IPS-15b (cell line): ENCODE measurements at regions not wholly inside any gene's neighbourhood (a gene's known extent, or its start where the extent isn't known, plus 50 kb on each side); places are given as distances from the start of the nearest gene placed in this dataset.

ENCODE experiments used
- H3K27me3 ChIP-seq: one replicate; pipeline ENCODE4 v1.6.1; 2013; ENCODE audit warnings: low read length; ENCODE audit not compliant: control insufficient read depth, insufficient read depth
- H3K36me3 ChIP-seq: one replicate; pipeline ENCODE4 v1.6.1; 2013; ENCODE audit warnings: low read length; ENCODE audit not compliant: control insufficient read depth, insufficient read depth
- H3K4me1 ChIP-seq: one replicate; pipeline ENCODE4 v1.6.1; 2013; ENCODE audit warnings: mild to moderate bottlenecking, low read length; ENCODE audit not compliant: control insufficient read depth, insufficient read depth
- H3K4me3 ChIP-seq: one replicate; pipeline ENCODE4 v1.5.1; 2013; ENCODE audit warnings: low read depth, low read length
- H3K9ac ChIP-seq: one replicate; pipeline ENCODE4 v1.6.1; 2013; ENCODE audit warnings: low read depth, mild to moderate bottlenecking, low read length
- H3K9me3 ChIP-seq: one replicate; pipeline ENCODE4 v1.6.1; 2013; ENCODE audit warnings: mild to moderate bottlenecking, low read length; ENCODE audit not compliant: control insufficient read depth, insufficient read depth

DNA sequence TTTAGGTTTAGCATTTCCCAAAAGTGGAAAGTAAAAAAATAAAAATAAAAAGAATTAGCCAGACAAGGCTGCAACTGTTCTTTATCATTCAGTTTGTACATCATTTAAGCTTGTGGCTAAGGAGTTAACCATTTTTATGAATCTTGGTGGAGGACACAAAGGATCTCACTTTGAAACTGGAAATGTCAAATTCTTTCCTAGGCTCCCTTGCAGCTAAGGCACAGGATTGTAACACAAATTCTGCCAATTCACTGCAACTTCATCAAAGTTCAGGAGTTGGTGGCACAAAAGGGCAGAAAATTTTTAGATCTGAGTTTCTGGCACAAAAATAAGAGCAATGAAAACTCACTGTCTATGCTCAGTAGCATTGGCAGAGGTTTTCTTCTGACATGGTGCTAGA lies 211.2 kb upstream of the SYT10 start:
- Histone ChIP-seq H3K4me3 (no peak overlapping the region), H3K4me1 (no peaks in the 10 kb centered on the region), H3K9me3 (peaks cover 20% of the 10 kb centered on the region), H3K27me3 (no peaks in the 10 kb centered on the region), H3K36me3 (no peaks in the 10 kb centered on the region), H3K9ac (no peak overlapping the region)

DNA sequence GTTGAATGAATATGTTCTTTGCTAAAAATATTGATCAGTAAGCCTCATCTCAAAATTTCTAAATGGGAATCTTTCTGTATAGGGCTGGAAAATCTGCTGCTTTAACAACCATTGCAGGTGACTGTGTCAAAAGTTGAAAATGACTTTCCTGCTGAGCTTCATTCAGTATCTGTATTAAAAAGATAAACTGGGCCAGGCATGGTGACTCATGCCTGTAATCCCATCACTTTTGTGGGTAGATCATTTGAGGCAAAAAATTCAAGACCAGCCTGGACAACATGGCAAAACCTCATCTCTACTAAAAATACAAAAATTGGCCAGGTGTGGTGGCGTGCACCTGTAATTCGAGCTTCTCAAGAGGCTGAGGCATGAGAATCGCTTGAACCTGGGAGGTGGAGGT lies 213.7 kb upstream of the SYT10 start:
- no peaks in the 10 kb centered on the region for H3K36me3 ChIP-seq
- peaks cover 18% of the 10 kb centered on the region for H3K9me3 ChIP-seq
- H3K4me1 ChIP-seq, result no peaks in the 10 kb centered on the region
- no peak overlapping the region for H3K9ac ChIP-seq
- H3K4me3 ChIP-seq, result no peak overlapping the region
- H3K27me3 ChIP-seq, result no peaks in the 10 kb centered on the region

DNA sequence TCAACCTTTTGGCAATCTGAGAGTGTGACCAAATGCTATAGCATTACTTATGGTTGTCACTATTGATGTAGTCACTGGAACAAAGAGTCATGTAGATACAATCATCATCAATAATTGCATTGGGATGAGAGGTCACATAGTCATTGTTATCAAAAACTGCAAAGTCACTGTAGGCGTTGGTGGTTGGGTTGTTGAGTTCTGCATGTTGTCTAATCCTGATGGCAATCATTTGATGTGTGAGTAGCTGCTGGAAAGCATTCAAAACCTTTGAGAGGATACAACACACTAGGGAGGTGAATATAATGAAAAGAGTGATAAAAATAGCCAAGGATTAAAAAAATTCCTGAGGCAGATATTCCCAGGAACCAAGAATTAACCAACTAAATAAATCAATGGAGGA lies 214.7 kb upstream of the SYT10 start:
- Histone ChIP-seq H3K9ac (no peak overlapping the region), H3K4me1 (no peaks in the 10 kb centered on the region), H3K36me3 (no peaks in the 10 kb centered on the region), H3K4me3 (no peak overlapping the region), H3K27me3 (no peaks in the 10 kb centered on the region), H3K9me3 (peaks cover 17% of the 10 kb centered on the region)

DNA sequence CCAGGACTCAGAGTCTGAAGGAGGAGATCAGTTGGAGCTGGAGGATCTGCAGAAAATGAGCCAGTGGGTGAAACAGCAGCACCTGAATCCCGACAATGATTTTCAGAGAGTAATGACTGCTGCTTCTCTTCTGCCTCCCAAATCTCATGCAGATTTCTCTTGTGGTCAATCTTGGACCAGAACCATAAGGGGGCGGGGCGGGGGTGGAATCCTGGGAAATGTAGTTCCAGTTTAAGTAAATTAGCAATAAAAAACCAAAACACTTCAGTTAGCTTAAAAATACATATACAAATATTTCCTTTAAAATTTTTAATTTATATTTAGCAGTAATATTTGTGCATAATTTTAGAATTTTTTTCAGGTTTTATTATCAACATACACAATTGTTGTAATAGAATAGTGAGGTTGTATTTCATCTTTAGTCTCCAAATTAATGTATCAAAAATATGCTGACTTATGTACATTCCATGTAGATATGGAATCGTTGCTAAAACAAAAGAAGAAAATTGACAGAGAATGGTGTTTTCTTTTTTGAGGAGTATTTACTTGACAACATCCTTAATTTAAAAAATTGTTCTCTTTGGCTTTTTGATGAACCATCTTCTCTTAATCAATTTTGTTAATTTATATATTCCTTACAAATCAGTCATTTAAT lies 223.5 kb upstream of the SYT10 start:
- no peak overlapping the region for H3K9ac ChIP-seq
- no peaks in the 10 kb centered on the region for H3K4me1 ChIP-seq
- H3K4me3 ChIP-seq, result no peak overlapping the region
- no peaks in the 10 kb centered on the region for H3K36me3 ChIP-seq
- no peaks in the 10 kb centered on the region for H3K9me3 ChIP-seq
- no peaks in the 10 kb centered on the region for H3K27me3 ChIP-seq

DNA sequence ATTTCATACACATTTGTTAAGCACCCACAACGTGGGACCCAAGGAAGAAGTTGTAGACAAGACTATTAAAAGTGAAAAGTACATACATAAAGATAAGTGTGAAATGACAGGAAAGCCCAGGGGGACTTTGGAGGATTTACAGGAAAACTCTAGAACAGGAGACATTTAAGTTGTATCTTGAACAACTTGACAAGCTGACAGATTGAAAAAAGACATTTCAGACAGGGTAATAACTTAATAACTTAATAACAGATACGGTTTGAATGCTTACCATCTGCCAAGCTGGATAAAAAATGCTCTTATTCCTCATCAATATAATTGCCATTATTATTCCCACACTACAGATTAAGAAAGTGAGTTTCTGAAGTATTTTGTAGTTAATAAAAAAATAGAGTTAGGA lies 229.7 kb upstream of the SYT10 start:
- H3K27me3 ChIP-seq, result no peaks in the 10 kb centered on the region
- H3K36me3 ChIP-seq, result no peaks in the 10 kb centered on the region
- peaks cover 16% of the 10 kb centered on the region for H3K4me1 ChIP-seq
- no peak overlapping the region for H3K4me3 ChIP-seq
- no peaks in the 10 kb centered on the region for H3K9me3 ChIP-seq
- H3K9ac ChIP-seq, result no peak overlapping the region

GRCh38 chr12:33670284-33670683 lies 230.7 kb upstream of the SYT10 start:
- no peaks in the 10 kb centered on the region for H3K9me3 ChIP-seq
- no peak overlapping the region for H3K9ac ChIP-seq
- no peaks in the 10 kb centered on the region for H3K27me3 ChIP-seq
- no peak overlapping the region for H3K4me3 ChIP-seq
- no peaks in the 10 kb centered on the region for H3K36me3 ChIP-seq
- peaks cover 16% of the 10 kb centered on the region for H3K4me1 ChIP-seq

GRCh38 chr12:33671676-33672075 lies 232.1 kb upstream of the SYT10 start:
- Histone ChIP-seq H3K27me3 (no peaks in the 10 kb centered on the region), H3K9me3 (no peaks in the 10 kb centered on the region), H3K4me3 (no peak overlapping the region), H3K4me1 (peaks cover 16% of the 10 kb centered on the region), H3K9ac (no peak overlapping the region), H3K36me3 (no peaks in the 10 kb centered on the region)

- no peaks in the 10 kb centered on the region for H3K27me3 ChIP-seq
- H3K9ac ChIP-seq, result no peak overlapping the region
- H3K9me3 ChIP-seq, result no peaks in the 10 kb centered on the region
- H3K36me3 ChIP-seq, result no peaks in the 10 kb centered on the region
- H3K4me3 ChIP-seq, result no peak overlapping the region
- peaks cover 16% of the 10 kb centered on the region for H3K4me1 ChIP-seq
These were observed 233.4 kb upstream of the SYT10 start for GRCh38 chr12:33672836-33673577.

DNA sequence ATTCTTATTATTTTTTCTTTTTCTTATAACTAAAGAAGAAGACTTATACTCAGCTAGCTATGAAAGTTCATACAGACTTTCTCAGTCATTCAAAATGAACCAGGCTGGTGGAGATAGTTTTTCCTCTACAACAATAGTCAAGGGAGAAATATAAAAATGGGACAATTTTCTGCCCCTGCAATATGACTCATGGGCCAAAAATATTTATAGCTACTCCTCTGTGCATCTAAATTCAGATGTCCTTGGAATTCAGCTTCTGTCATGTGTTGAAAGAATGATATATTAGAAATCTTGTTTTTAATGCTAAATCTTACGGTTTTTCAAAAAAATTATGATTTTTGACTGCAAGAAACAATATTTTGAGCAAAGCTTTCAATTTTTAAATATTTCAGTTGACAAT lies 237.2 kb upstream of the SYT10 start:
- H3K9ac ChIP-seq, result no peak overlapping the region
- H3K4me1 ChIP-seq, result peaks cover under 1% of the 10 kb centered on the region
- H3K4me3 ChIP-seq, result no peak overlapping the region
- no peaks in the 10 kb centered on the region for H3K9me3 ChIP-seq
- no peaks in the 10 kb centered on the region for H3K36me3 ChIP-seq
- no peaks in the 10 kb centered on the region for H3K27me3 ChIP-seq

DNA sequence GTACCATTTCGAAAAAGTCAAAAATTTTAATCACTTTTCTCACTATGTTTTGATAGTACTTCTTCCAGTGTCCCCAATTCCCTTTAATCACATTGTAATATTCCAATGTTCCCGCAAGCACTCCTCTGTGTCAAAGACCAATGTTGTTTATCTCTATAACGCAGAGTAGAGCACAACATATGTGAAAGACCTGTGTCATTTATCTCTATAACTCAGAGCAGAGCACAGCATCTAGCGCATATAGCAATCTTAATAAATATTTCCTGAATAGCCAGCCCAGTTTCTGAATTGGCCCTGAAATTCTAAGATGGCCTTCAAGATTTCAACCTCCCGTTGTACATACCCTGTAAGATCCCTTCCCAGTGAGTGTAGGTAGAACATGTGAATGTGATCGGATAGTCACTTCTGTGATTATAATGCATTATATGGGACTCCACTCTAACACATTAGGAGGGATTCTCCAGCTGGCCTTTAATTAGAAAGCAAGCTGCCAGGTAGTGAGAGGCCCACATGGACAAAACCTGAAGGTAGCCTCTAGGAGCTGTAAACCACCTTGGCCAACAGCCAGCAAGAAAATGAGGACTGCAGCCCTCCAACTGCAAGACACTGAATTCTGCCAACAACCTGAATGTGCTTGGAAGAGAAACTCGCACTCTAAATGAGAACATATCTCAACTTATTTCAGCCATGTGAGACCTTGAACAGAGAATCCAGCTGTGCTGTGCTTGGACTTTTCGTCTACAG lies 238.8 kb upstream of the SYT10 start:
- H3K9me3 ChIP-seq, result no peaks in the 10 kb centered on the region
- no peaks in the 10 kb centered on the region for H3K36me3 ChIP-seq
- H3K4me1 ChIP-seq, result no peaks in the 10 kb centered on the region
- H3K4me3 ChIP-seq, result no peak overlapping the region
- no peak overlapping the region for H3K9ac ChIP-seq
- no peaks in the 10 kb centered on the region for H3K27me3 ChIP-seq

DNA sequence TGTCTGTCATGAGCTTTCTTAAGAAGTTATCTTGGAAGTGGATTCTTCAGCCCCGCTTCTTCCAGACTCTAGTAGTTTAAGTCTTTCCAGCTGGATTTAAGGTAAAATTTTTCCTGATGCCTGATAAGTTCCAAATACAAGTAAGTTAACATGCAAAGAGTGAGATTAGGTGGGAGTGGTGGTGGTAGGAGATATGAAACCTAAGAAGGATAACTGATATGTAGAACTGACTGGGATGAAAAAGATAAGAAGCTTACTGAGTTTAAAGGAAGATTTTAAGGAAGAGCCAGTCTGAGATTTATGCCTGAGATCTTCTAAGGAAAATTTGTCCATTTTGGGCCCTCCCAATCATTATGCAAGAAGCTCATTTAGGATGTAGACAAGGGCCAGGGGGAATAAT lies 250.9 kb upstream of the SYT10 start:
- no peaks in the 10 kb centered on the region for H3K4me1 ChIP-seq
- no peaks in the 10 kb centered on the region for H3K36me3 ChIP-seq
- no peak overlapping the region for H3K9ac ChIP-seq
- H3K4me3 ChIP-seq, result no peak overlapping the region
- no peaks in the 10 kb centered on the region for H3K9me3 ChIP-seq
- H3K27me3 ChIP-seq, result no peaks in the 10 kb centered on the region

- Histone ChIP-seq H3K4me3 (no peak overlapping the region), H3K9me3 (no peaks in the 10 kb centered on the region), H3K4me1 (peaks cover 4% of the 10 kb centered on the region), H3K9ac (no peak overlapping the region), H3K27me3 (no peaks in the 10 kb centered on the region), H3K36me3 (no peaks in the 10 kb centered on the region)
These were observed 263.6 kb upstream of the SYT10 start for GRCh38 chr12:33703221-33703620.
